Uterus (tissue), 2 donors: ENCODE measurements at regions not wholly inside any gene's neighbourhood (a gene's known extent, or its start where the extent isn't known, plus 50 kb on each side); places are given as distances from the start of the nearest gene placed in this dataset.

ENCODE experiments used
- POLR2A ChIP-seq, 2 donors: fragments of 450-650 bp; IDR thresholded peaks; one replicate each; pipeline ENCODE4 v1.6.1; 2016; ENCODE audit warnings: antibody characterized with exemption in 2 of 2, mild to moderate bottlenecking in 1 of 2, moderate library complexity in 1 of 2
- TF ChIP-seq, protein P1 (sequence below), 4 experiments: fragments of 200-600 bp in 2 of 4; fragments of 450-650 bp in 2 of 4; sonication (generic) in 2 of 4; IDR thresholded peaks; one replicate each; pipeline ENCODE4 v1.5.1; 2016 to 2019; ENCODE audit warnings: antibody characterized with exemption in 4 of 4, mild to moderate bottlenecking in 2 of 4, moderate library complexity in 1 of 4

DNA sequence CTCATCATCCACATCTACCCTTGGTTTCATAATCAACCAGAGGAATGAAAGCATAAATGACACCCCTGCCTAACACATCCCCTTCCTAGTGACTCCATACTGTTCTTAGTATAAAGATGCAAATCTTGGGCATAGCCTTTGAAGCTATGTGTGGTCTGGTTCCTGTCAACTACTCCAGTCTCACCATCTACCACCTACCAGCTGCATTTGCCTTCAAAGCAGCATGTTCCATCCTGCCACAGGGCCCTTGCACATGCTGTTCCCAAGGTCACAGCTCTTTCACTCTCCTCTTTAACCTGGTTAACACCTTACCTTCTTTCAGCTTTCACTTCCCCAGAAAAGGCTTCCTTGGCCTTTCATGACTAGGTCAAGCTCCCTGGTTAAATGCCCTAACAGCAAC is 62.3 kb upstream of the ARHGEF3 start:
- TF ChIP-seq, protein P1, sequence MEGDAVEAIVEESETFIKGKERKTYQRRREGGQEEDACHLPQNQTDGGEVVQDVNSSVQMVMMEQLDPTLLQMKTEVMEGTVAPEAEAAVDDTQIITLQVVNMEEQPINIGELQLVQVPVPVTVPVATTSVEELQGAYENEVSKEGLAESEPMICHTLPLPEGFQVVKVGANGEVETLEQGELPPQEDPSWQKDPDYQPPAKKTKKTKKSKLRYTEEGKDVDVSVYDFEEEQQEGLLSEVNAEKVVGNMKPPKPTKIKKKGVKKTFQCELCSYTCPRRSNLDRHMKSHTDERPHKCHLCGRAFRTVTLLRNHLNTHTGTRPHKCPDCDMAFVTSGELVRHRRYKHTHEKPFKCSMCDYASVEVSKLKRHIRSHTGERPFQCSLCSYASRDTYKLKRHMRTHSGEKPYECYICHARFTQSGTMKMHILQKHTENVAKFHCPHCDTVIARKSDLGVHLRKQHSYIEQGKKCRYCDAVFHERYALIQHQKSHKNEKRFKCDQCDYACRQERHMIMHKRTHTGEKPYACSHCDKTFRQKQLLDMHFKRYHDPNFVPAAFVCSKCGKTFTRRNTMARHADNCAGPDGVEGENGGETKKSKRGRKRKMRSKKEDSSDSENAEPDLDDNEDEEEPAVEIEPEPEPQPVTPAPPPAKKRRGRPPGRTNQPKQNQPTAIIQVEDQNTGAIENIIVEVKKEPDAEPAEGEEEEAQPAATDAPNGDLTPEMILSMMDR (IDR thresholded peaks at IDR 0.05): no peak
- TF ChIP-seq POLR2A (IDR thresholded peaks at IDR 0.05): no peak
